Left colon (tissue), 2 donors: ENCODE measurements at regions not wholly inside any gene's neighbourhood (a gene's known extent, or its start where the extent isn't known, plus 50 kb on each side); places are given as distances from the start of the nearest gene placed in this dataset.

Source experiments
- ATAC-seq: fragments of 200-7000 bp; cut with Tn5 transposase; one replicate; pipeline ENCODE4 v1.9.1; 2020; ENCODE audit warnings: mild to moderate bottlenecking, moderate library complexity
- DNase-seq, 2 donors: peaks; one replicate each; pipeline ENCODE4 v3.0.0-alpha.2; 2020
- intact Hi-C, 2 donors: fragments of 100-400 bp; cut with DNase I in 1 of 2; cut with micrococcal nuclease in 1 of 2; formaldehyde crosslinking; loops; one replicate each; pipeline versions ENCODE4 v1.11.2 to v1.14.0; 2022; cut with DNase I, micrococcal nuclease
- donor health status: DM: no; HTN: no; CAD: no.
- donor health status: DM: yes; HTN: yes; CAD: no.

- ATAC-seq = no peak
- DNase-seq = no peak
- intact Hi-C loops = no loop called here
Observed at GRCh38 chr5:24290536-24290935, 354.2 kb downstream of the CDH10 start.

- intact Hi-C loops = no loop called here
- no peak for DNase-seq
- ATAC-seq = no peak
Observed at GRCh38 chr5:24291916-24292315, 352.9 kb downstream of the CDH10 start.

- no peak for ATAC-seq
- intact Hi-C loops = no loop called here
- DNase-seq = no peak
Observed at GRCh38 chr5:24294333-24294732, 350.4 kb downstream of the CDH10 start.

GRCh38 chr5:24314106-24314505 is 330.7 kb downstream of the CDH10 start:
- intact Hi-C loops = no loop called here
- no peak for ATAC-seq

GRCh38 chr5:24320643-24321042 is 324.1 kb downstream of the CDH10 start:
- ATAC-seq (no peak), DNase-seq (no peak)
- intact Hi-C loops = no loop called here

More at GRCh38 chr5:24314106-24314505, 330.7 kb downstream of the CDH10 start:
- no peak for DNase-seq

GRCh38 chr5:24325306-24325832 is 319.4 kb downstream of the CDH10 start:
- no peak for ATAC-seq
- intact Hi-C loops = no loop called here
- no peak for DNase-seq

GRCh38 chr5:24331531-24331930 is 313.2 kb downstream of the CDH10 start:
- intact Hi-C loops = no loop called here
- no peak for ATAC-seq
- no peak for DNase-seq

- no peak for DNase-seq
- intact Hi-C loops = no loop called here
- ATAC-seq = no peak
Observed at GRCh38 chr5:24347158-24347557, 297.6 kb downstream of the CDH10 start.

- no peak for ATAC-seq
Observed at GRCh38 chr5:24351285-24351684, 293.5 kb downstream of the CDH10 start.

GRCh38 chr5:24353016-24353415 is 291.8 kb downstream of the CDH10 start:
- intact Hi-C loops = no loop called here

More at GRCh38 chr5:24351285-24351684, 293.5 kb downstream of the CDH10 start:
- intact Hi-C loops = no loop called here
- DNase-seq = no peak

GRCh38 chr5:24353611-24354010 is 291.2 kb downstream of the CDH10 start:
- no peak for DNase-seq
- no peak for ATAC-seq
- intact Hi-C loops = no loop called here

More at GRCh38 chr5:24353016-24353415, 291.8 kb downstream of the CDH10 start:
- no peak for DNase-seq
- ATAC-seq = no peak

- ATAC-seq = no peak
- DNase-seq = no peak
- intact Hi-C loops = no loop called here
Observed at GRCh38 chr5:24363789-24364481, 280.8 kb downstream of the CDH10 start.

- intact Hi-C loops = no loop called here
- ATAC-seq (no peak), DNase-seq (no peak)
Observed at GRCh38 chr5:24364711-24365110, 280.1 kb downstream of the CDH10 start.

- intact Hi-C loops = no loop called here
- DNase-seq (no peak), ATAC-seq (no peak)
Observed at GRCh38 chr5:24365406-24365805, 279.4 kb downstream of the CDH10 start.

GRCh38 chr5:24367216-24367615 is 277.6 kb downstream of the CDH10 start:
- ATAC-seq = no peak
- intact Hi-C loops = no loop called here

GRCh38 chr5:24368115-24368514 is 276.7 kb downstream of the CDH10 start:
- intact Hi-C loops = no loop called here
- no peak for ATAC-seq
- DNase-seq = no peak

More at GRCh38 chr5:24367216-24367615, 277.6 kb downstream of the CDH10 start:
- no peak for DNase-seq

- intact Hi-C loops = no loop called here
- ATAC-seq (no peak), DNase-seq (no peak)
Observed at GRCh38 chr5:24376210-24376609, 268.6 kb downstream of the CDH10 start.

GRCh38 chr5:24376616-24377015 is 268.2 kb downstream of the CDH10 start:
- DNase-seq (no peak), ATAC-seq (no peak)
- intact Hi-C loops = no loop called here

GRCh38 chr5:24381861-24382489 is 262.8 kb downstream of the CDH10 start:
- intact Hi-C loops = no loop called here
- ATAC-seq (no peak), DNase-seq (no peak)

GRCh38 chr5:24385070-24385469 is 259.7 kb downstream of the CDH10 start:
- DNase-seq = no peak
- intact Hi-C loops = no loop called here
- no peak for ATAC-seq
